Astrocyte (in vitro differentiated cells and primary cell): ENCODE measurements at regions not wholly inside any gene's neighbourhood (a gene's known extent, or its start where the extent isn't known, plus 50 kb on each side); places are given as distances from the start of the nearest gene placed in this dataset.

ENCODE experiments used
- EZH2 ChIP-seq: IDR thresholded peaks from 2 replicates; pipeline ENCODE4 v1.6.1; 2012; ENCODE audit warnings: mild to moderate bottlenecking, low read length, inconsistent platforms; ENCODE audit not compliant: insufficient read depth
- TF ChIP-seq, protein P1 (sequence below): IDR thresholded peaks from 2 replicates; pipeline ENCODE4 v1.5.1; 2011; ENCODE audit warnings: low read depth, mild to moderate bottlenecking, inconsistent platforms, low read length, moderate library complexity; ENCODE audit not compliant: insufficient read depth

DNA sequence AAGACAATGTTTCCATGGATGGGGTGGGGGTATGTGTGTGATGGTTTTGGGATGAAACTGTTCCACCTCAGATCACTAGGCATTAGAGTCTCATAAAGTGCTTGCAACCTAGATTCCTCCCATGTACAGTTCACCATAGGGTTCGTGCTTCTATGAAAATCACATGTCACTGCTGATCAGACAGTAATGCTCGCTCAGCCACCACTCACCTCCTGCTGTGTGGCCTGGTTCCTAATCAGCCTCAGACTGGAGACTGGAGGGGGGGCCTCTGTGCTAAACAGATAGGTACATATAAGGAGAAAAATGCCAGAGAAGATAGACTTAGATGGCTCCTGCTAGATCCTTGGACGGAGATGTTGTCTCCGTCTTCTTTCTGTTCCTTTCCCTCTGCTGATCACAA is 1296.9 kb upstream of the SEL1L start:
- TF ChIP-seq, protein P1, sequence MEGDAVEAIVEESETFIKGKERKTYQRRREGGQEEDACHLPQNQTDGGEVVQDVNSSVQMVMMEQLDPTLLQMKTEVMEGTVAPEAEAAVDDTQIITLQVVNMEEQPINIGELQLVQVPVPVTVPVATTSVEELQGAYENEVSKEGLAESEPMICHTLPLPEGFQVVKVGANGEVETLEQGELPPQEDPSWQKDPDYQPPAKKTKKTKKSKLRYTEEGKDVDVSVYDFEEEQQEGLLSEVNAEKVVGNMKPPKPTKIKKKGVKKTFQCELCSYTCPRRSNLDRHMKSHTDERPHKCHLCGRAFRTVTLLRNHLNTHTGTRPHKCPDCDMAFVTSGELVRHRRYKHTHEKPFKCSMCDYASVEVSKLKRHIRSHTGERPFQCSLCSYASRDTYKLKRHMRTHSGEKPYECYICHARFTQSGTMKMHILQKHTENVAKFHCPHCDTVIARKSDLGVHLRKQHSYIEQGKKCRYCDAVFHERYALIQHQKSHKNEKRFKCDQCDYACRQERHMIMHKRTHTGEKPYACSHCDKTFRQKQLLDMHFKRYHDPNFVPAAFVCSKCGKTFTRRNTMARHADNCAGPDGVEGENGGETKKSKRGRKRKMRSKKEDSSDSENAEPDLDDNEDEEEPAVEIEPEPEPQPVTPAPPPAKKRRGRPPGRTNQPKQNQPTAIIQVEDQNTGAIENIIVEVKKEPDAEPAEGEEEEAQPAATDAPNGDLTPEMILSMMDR = no peak
- no peak for TF ChIP-seq EZH2
